ENCODE measurements at regions not wholly inside any gene's neighbourhood (a gene's known extent, or its start where the extent isn't known, plus 50 kb on each side); places are given as distances from the start of the nearest gene placed in this dataset.

- H3K36me3 ChIP-seq (ENCODE audit: insufficient read depth, low read length), result peaks cover 10% of the 10 kb centered on the region
- no peak for DNase-seq (ENCODE audit: insufficient read length, low spot score, missing footprints)
- H4K20me1 ChIP-seq (ENCODE audit: insufficient read depth, low read length), result no peaks in the 10 kb centered on the region
- H3K27me3 ChIP-seq (ENCODE audit: insufficient read depth, low read length), result no peaks in the 10 kb centered on the region
- H3K9me3 ChIP-seq (ENCODE audit: low read depth, low read length), result no peaks in the 10 kb centered on the region
- no peak for TF ChIP-seq CTCF (IDR thresholded peaks at IDR 0.05; ENCODE audit: extremely low read depth, low read depth, low read length)
- peak overlapping the region; percentile 1 for H3K27ac ChIP-seq (ENCODE audit: low read depth, low read length)
- no peak overlapping the region for H3K4me2 ChIP-seq (ENCODE audit: insufficient read depth, low read length)
- H3K79me2 ChIP-seq (ENCODE audit: insufficient read depth, low read length), result peaks cover 32% of the 10 kb centered on the region
- peaks cover 33% of the 10 kb centered on the region for H3K4me1 ChIP-seq (ENCODE audit: insufficient read depth, low read length)
- no peak overlapping the region for H2AFZ ChIP-seq (ENCODE audit: low read length)
- no peak overlapping the region for H3K4me3 ChIP-seq (ENCODE audit: insufficient read depth, low read length)
Measured at GRCh38 chr6:71383476-71383875, 94.9 kb downstream of the OGFRL1 start.

GRCh38 chr6:71383901-71384489 lies 95.4 kb downstream of the OGFRL1 start:
- Histone ChIP-seq H2AFZ (ENCODE audit: low read length) (no peak overlapping the region), H3K4me1 (ENCODE audit: insufficient read depth, low read length) (peaks cover 38% of the 10 kb centered on the region), H3K27ac (ENCODE audit: low read depth, low read length) (peak overlapping the region; percentile 6), H3K36me3 (ENCODE audit: insufficient read depth, low read length) (peaks cover 7% of the 10 kb centered on the region), H4K20me1 (ENCODE audit: insufficient read depth, low read length) (no peaks in the 10 kb centered on the region), H3K4me3 (ENCODE audit: insufficient read depth, low read length) (no peak overlapping the region), H3K4me2 (ENCODE audit: insufficient read depth, low read length) (peak overlapping the region; percentile 1), H3K79me2 (ENCODE audit: insufficient read depth, low read length) (peaks cover 28% of the 10 kb centered on the region), H3K27me3 (ENCODE audit: insufficient read depth, low read length) (no peaks in the 10 kb centered on the region), H3K9me3 (ENCODE audit: low read depth, low read length) (no peaks in the 10 kb centered on the region)
- TF ChIP-seq CTCF (IDR thresholded peaks at IDR 0.05; ENCODE audit: extremely low read depth, low read depth, low read length), result peak; percentile 65
- DNase-seq (ENCODE audit: insufficient read length, low spot score, missing footprints), result no peak

GRCh38 chr6:71385111-71385822 lies 96.7 kb downstream of the OGFRL1 start:
- peaks cover 7% of the 10 kb centered on the region for H3K36me3 ChIP-seq (ENCODE audit: insufficient read depth, low read length)
- H3K79me2 ChIP-seq (ENCODE audit: insufficient read depth, low read length), result peaks cover 35% of the 10 kb centered on the region
- TF ChIP-seq CTCF (IDR thresholded peaks at IDR 0.05; ENCODE audit: extremely low read depth, low read depth, low read length), result no peak
- H3K4me2 ChIP-seq (ENCODE audit: insufficient read depth, low read length), result no peak overlapping the region
- H3K4me1 ChIP-seq (ENCODE audit: insufficient read depth, low read length), result peaks cover 42% of the 10 kb centered on the region
- no peaks in the 10 kb centered on the region for H3K9me3 ChIP-seq (ENCODE audit: low read depth, low read length)
- H2AFZ ChIP-seq (ENCODE audit: low read length), result no peak overlapping the region
- peak overlapping the region; percentile 21 for H3K27ac ChIP-seq (ENCODE audit: low read depth, low read length)
- no peaks in the 10 kb centered on the region for H4K20me1 ChIP-seq (ENCODE audit: insufficient read depth, low read length)
- DNase-seq (ENCODE audit: insufficient read length, low spot score, missing footprints), result no peak
- H3K4me3 ChIP-seq (ENCODE audit: insufficient read depth, low read length), result no peak overlapping the region
- H3K27me3 ChIP-seq (ENCODE audit: insufficient read depth, low read length), result no peaks in the 10 kb centered on the region

GRCh38 chr6:71386215-71386614 lies 97.6 kb downstream of the OGFRL1 start:
- Histone ChIP-seq H3K27me3 (ENCODE audit: insufficient read depth, low read length) (no peaks in the 10 kb centered on the region), H2AFZ (ENCODE audit: low read length) (no peak overlapping the region), H3K36me3 (ENCODE audit: insufficient read depth, low read length) (peaks cover 7% of the 10 kb centered on the region), H3K4me1 (ENCODE audit: insufficient read depth, low read length) (peaks cover 42% of the 10 kb centered on the region), H3K4me2 (ENCODE audit: insufficient read depth, low read length) (peak overlapping the region; percentile 18), H4K20me1 (ENCODE audit: insufficient read depth, low read length) (no peaks in the 10 kb centered on the region), H3K79me2 (ENCODE audit: insufficient read depth, low read length) (peaks cover 38% of the 10 kb centered on the region), H3K27ac (ENCODE audit: low read depth, low read length) (peak overlapping the region; percentile 50), H3K9me3 (ENCODE audit: low read depth, low read length) (no peaks in the 10 kb centered on the region), H3K4me3 (ENCODE audit: insufficient read depth, low read length) (no peak overlapping the region)
- no peak for TF ChIP-seq CTCF (IDR thresholded peaks at IDR 0.05; ENCODE audit: extremely low read depth, low read depth, low read length)
- DNase-seq (ENCODE audit: insufficient read length, low spot score, missing footprints), result no peak
